ENCODE measurements at regions not wholly inside any gene's neighbourhood (a gene's known extent, or its start where the extent isn't known, plus 50 kb on each side); places are given as distances from the start of the nearest gene placed in this dataset.

DNA sequence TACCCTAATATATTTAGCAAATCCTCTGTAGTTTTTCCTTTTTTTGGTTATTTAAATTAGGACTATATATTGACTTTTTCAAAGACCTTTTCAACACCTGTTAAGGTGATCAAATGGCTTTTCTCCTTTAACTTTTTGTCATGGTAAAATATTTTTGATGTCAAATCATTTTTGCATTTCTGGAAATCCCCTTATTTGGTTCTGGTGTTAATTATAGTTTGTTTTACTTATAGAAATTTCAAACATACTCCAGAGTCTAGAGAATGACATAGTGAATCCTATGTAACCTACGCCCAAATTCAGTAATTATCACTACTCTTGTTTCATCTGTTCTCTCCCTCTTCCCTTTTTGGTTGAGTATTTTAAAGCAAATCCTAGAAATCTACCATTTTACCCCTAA is 121.3 kb upstream of the TBL1XR1 start:
- H3K27me3 Mint-ChIP-seq (ENCODE audit: insufficient read depth, unreplicated experiment), result no peaks in the 10 kb centered on the region
- no TSS peak for BruUV-seq (replicated peaks)
- ChIA-PET CTCF (no interaction called here), POLR2A (no interaction called here)
- Histone ChIP-seq H3K27me3 (replicated peaks; ENCODE audit: control insufficient read depth, insufficient read depth, low read length) (no peaks in the 10 kb centered on the region), H3K9me3 (peaks cover 4% of the 10 kb centered on the region), H3K36me3 (ENCODE audit: control insufficient read depth, insufficient read depth, low read length) (no peaks in the 10 kb centered on the region), H3K4me3 (ENCODE audit: low read depth, low read length) (no peak overlapping the region), H3K4me1 (no peaks in the 10 kb centered on the region; the same call in 1 of the 2 replicates)
- intact Hi-C loops (cut with micrococcal nuclease; ENCODE audit: unreplicated experiment), result no loop called here
- no peaks in the 10 kb centered on the region for H3K36me3 Mint-ChIP-seq (ENCODE audit: insufficient read depth, unreplicated experiment)
- H3K4me3 Mint-ChIP-seq (ENCODE audit: unreplicated experiment), result no peak overlapping the region
- no peak overlapping the region for H3K27ac Mint-ChIP-seq (ENCODE audit: unreplicated experiment)
- H3K4me1 Mint-ChIP-seq (ENCODE audit: low read depth, unreplicated experiment), result peaks cover 8% of the 10 kb centered on the region
- no peaks in the 10 kb centered on the region for H3K9me3 Mint-ChIP-seq (ENCODE audit: unreplicated experiment)
- DNase-seq, result no peak
- TF ChIP-seq CTCF (IDR thresholded peaks at IDR 0.05; ENCODE audit: insufficient read depth in 1 of 2, low read depth in 1 of 2, low read length in 1 of 2, severe bottlenecking in 1 of 2, unreplicated experiment in 1 of 2), result no peak

DNA sequence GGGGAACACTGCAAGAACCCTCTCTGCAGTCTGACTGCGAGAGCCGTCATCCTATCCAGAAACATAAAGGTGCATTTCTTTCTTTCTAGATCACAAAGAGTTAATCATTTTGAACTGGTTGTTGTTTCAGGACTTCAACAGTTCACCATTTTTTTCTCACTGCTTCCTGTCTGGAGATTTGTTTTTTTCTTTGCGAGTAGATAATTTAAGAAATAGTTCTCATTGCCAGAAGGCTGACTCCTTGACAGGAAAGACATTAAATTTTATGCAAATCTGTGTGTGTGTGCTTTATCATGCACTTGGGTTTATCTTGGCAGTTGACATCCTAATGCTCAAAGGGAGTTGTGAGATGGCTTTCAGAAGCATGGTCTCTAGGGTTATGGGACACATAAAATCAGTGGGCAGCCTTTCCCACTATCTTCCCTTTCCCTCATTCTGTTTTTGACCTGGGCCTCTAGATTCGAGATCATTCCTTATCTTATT is 123.5 kb upstream of the TBL1XR1 start:
- Mint-ChIP-seq H3K36me3 (ENCODE audit: insufficient read depth, unreplicated experiment) (no peaks in the 10 kb centered on the region), H3K9me3 (ENCODE audit: unreplicated experiment) (no peaks in the 10 kb centered on the region), H3K4me3 (ENCODE audit: unreplicated experiment) (no peak overlapping the region), H3K27me3 (ENCODE audit: insufficient read depth, unreplicated experiment) (no peaks in the 10 kb centered on the region), H3K4me1 (ENCODE audit: low read depth, unreplicated experiment) (peaks cover 8% of the 10 kb centered on the region), H3K27ac (ENCODE audit: unreplicated experiment) (no peak overlapping the region)
- no peaks in the 10 kb centered on the region for H3K36me3 ChIP-seq (ENCODE audit: control insufficient read depth, insufficient read depth, low read length)
- no peak for DNase-seq
- no peaks in the 10 kb centered on the region; the same call in 1 of the 2 replicates for H3K4me1 ChIP-seq
- no TSS peak for BruUV-seq (replicated peaks)
- no peak overlapping the region for H3K4me3 ChIP-seq (ENCODE audit: low read depth, low read length)
- H3K27me3 ChIP-seq (replicated peaks; ENCODE audit: control insufficient read depth, insufficient read depth, low read length), result no peaks in the 10 kb centered on the region
- intact Hi-C loops (cut with micrococcal nuclease; ENCODE audit: unreplicated experiment), result loop anchor here (2.0 kb wide), 1 partner anchor 18 kb away; no protein-coding TSS in a partner anchor
- peaks cover 4% of the 10 kb centered on the region for H3K9me3 ChIP-seq
- ChIA-PET CTCF (no interaction called here), POLR2A (no interaction called here)
- TF ChIP-seq CTCF (IDR thresholded peaks at IDR 0.05; ENCODE audit: insufficient read depth in 1 of 2, low read depth in 1 of 2, low read length in 1 of 2, severe bottlenecking in 1 of 2, unreplicated experiment in 1 of 2), result no peak

- CTCF ChIA-PET, result no interaction called here
- H3K4me1 ChIP-seq, result no peaks in the 10 kb centered on the region; the same call in 1 of the 2 replicates
- H3K36me3 Mint-ChIP-seq (ENCODE audit: insufficient read depth, unreplicated experiment), result no peaks in the 10 kb centered on the region
- no peak overlapping the region for H3K4me3 Mint-ChIP-seq (ENCODE audit: unreplicated experiment)
- H3K36me3 ChIP-seq (ENCODE audit: control insufficient read depth, insufficient read depth, low read length), result no peaks in the 10 kb centered on the region
- H3K9me3 Mint-ChIP-seq (ENCODE audit: unreplicated experiment), result no peaks in the 10 kb centered on the region
- H3K4me1 Mint-ChIP-seq (ENCODE audit: low read depth, unreplicated experiment), result peaks cover 8% of the 10 kb centered on the region
- intact Hi-C loops (cut with micrococcal nuclease; ENCODE audit: unreplicated experiment), result loop anchor here (2.0 kb wide), 1 partner anchor 17 kb away; no protein-coding TSS in a partner anchor
- no peaks in the 10 kb centered on the region for H3K27me3 ChIP-seq (replicated peaks; ENCODE audit: control insufficient read depth, insufficient read depth, low read length)
- H3K9me3 ChIP-seq, result peaks cover 4% of the 10 kb centered on the region
- no peak overlapping the region for H3K4me3 ChIP-seq (ENCODE audit: low read depth, low read length)
- no peak for DNase-seq
- H3K27ac Mint-ChIP-seq (ENCODE audit: unreplicated experiment), result no peak overlapping the region
- no peaks in the 10 kb centered on the region for H3K27me3 Mint-ChIP-seq (ENCODE audit: insufficient read depth, unreplicated experiment)
- POLR2A ChIA-PET, result no interaction called here
- BruUV-seq (replicated peaks), result no TSS peak
- TF ChIP-seq CTCF (IDR thresholded peaks at IDR 0.05; ENCODE audit: insufficient read depth in 1 of 2, low read depth in 1 of 2, low read length in 1 of 2, severe bottlenecking in 1 of 2, unreplicated experiment in 1 of 2), result no peak
Observed at GRCh38 chr3:177321819-177322218, 124.5 kb upstream of the TBL1XR1 start.

All from Caco-2 (cell line).